ENCODE measurements at regions not wholly inside any gene's neighbourhood (a gene's known extent, or its start where the extent isn't known, plus 50 kb on each side); places are given as distances from the start of the nearest gene placed in this dataset.

GRCh38 chr19:30245401-30246039, 126.7 kb upstream of the ZNF536 start:
- TF ChIP-seq FOS (IDR thresholded peaks at IDR 0.05; ENCODE audit: low read depth, low read length) (no peak), CTCF (conservative IDR thresholded peaks at IDR 0.05; ENCODE audit: low read depth, low read length) (no peak), POLR2A (IDR thresholded peaks at IDR 0.05; ENCODE audit: low read depth, low read length) (no peak), BHLHE40 (IDR thresholded peaks at IDR 0.05; ENCODE audit: low read depth, low read length) (no peak), RCOR1 (IDR thresholded peaks at IDR 0.05; ENCODE audit: insufficient replicate concordance, low read length) (no peak), RFX5 (IDR thresholded peaks at IDR 0.05; ENCODE audit: low read depth, low read length) (no peak), ELK1 (IDR thresholded peaks at IDR 0.05; ENCODE audit: borderline replicate concordance, low read depth, low read length) (no peak)

Data from IMR-90 (cell line).